ENCODE measurements at regions not wholly inside any gene's neighbourhood (a gene's known extent, or its start where the extent isn't known, plus 50 kb on each side); places are given as distances from the start of the nearest gene placed in this dataset.

- TF ChIP-seq CTCF (IDR thresholded peaks at IDR 0.05): no peak
- TF ChIP-seq USF2 (CRISPR knock-in tag; IDR thresholded peaks at IDR 0.05): no peak
- TF ChIP-seq NR2C2 (CRISPR knock-in tag; IDR thresholded peaks at IDR 0.05): no peak
- TF ChIP-seq ATF2 (CRISPR knock-in tag; IDR thresholded peaks at IDR 0.05; ENCODE audit: borderline replicate concordance, low read depth): no peak
- no peak for TF ChIP-seq CREM (CRISPR knock-in tag; IDR thresholded peaks at IDR 0.05)
- no peak for TF ChIP-seq GABPB1 (CRISPR knock-in tag; IDR thresholded peaks at IDR 0.05)
- TF ChIP-seq IRF1 (CRISPR knock-in tag; IDR thresholded peaks at IDR 0.05): no peak
- TF ChIP-seq CBFB (CRISPR knock-in tag; IDR thresholded peaks at IDR 0.05; ENCODE audit: low read depth): no peak
- no peak for TF ChIP-seq HMGXB4 (CRISPR knock-in tag; IDR thresholded peaks at IDR 0.05)
- TF ChIP-seq JUN (CRISPR knock-in tag; IDR thresholded peaks at IDR 0.05): no peak
Measured at GRCh38 chr3:18153571-18154173, 271.5 kb downstream of the SATB1 start.

All from WTC11 (cell line).